Thyroid gland (tissue), 4 donors: ENCODE measurements at regions not wholly inside any gene's neighbourhood (a gene's known extent, or its start where the extent isn't known, plus 50 kb on each side); places are given as distances from the start of the nearest gene placed in this dataset.

Source experiments
- DNase-seq, 2 donors: peaks; one replicate each; pipeline ENCODE4 v3.0.0-alpha.2; 2019
- H3K27ac ChIP-seq, 3 donors: fragments of 200-600 bp; sonication (generic); 1 replicate in 2 of 3; 2 replicates in 1 of 3; pipeline ENCODE4 v1.5.1; 2016 to 2019; ENCODE audit warnings: mild to moderate bottlenecking in 1 of 3, moderate library complexity in 1 of 3
- H3K27me3 ChIP-seq: fragments of 200-600 bp; sonication (generic); one replicate; pipeline ENCODE4 v1.5.1; 2019
- H3K36me3 ChIP-seq, 2 donors: fragments of 200-600 bp; sonication (generic); one replicate each; pipeline ENCODE4 v1.5.1; 2016 to 2019
- H3K4me1 ChIP-seq, 2 donors: fragments of 200-600 bp; sonication (generic); one replicate each; pipeline ENCODE4 v1.5.1; 2017 to 2019
- H3K4me3 ChIP-seq, 3 donors: fragments of 200-600 bp; sonication (generic); replicated peaks in 1 of 3; 1 replicate in 2 of 3; 2 replicates in 1 of 3; pipeline ENCODE4 v1.5.1; 2016; ENCODE audit warnings: mild to moderate bottlenecking in 1 of 3
- H3K9me3 ChIP-seq: fragments of 200-600 bp; sonication (generic); one replicate; pipeline ENCODE4 v1.5.1; 2017
- CTCF ChIP-seq, 6 experiments: fragments of 200-600 bp in 3 of 6; fragments of 450-650 bp in 3 of 6; sonication (generic) in 3 of 6; IDR thresholded peaks; one replicate each; pipeline ENCODE4 v1.5.1; 2016 to 2019; ENCODE audit warnings: antibody characterized with exemption in 6 of 6, mild to moderate bottlenecking in 2 of 6, inconsistent platforms in 1 of 6, moderate library complexity in 1 of 6
- POLR2A ChIP-seq, 2 donors: fragments of 450-650 bp; IDR thresholded peaks; one replicate each; pipeline ENCODE4 v1.6.1; 2017; ENCODE audit warnings: antibody characterized with exemption in 2 of 2, mild to moderate bottlenecking in 2 of 2, moderate library complexity in 1 of 2
- WGBS, 2 donors: methylation state at CpG; one replicate each; pipeline ENCODE4 v1.1.5; 2017; 5-methylcytosine and 5-hydroxymethylcytosine counted together
- intact Hi-C: fragments of 100-400 bp; cut with DNase I; formaldehyde crosslinking; loops from one replicate; pipeline ENCODE4 v1.15.1; 2023

GRCh38 chr1:55285834-55286233 is 70.7 kb upstream of the USP24 start:
- intact Hi-C loops = loop anchor here (5.0 to 10.0 kb wide), 2 partner anchors 1421 to 1539 kb away; no protein-coding TSS in a partner anchor
- 86 to 94% methylated on average over 2 of the region's 2 CpGs for WGBS, 2 donors
- no peak overlapping the region for H3K27ac ChIP-seq
- TF ChIP-seq CTCF (IDR thresholded peaks at IDR 0.05) (no peak), POLR2A (IDR thresholded peaks at IDR 0.05) (no peak)
- H3K4me3 ChIP-seq = no peak overlapping the region
- no peaks in the 10 kb centered on the region for H3K27me3 ChIP-seq
- no peak for DNase-seq
- H3K36me3 ChIP-seq = no peaks in the 10 kb centered on the region
- no peaks in the 10 kb centered on the region for H3K4me1 ChIP-seq
- H3K9me3 ChIP-seq = no peaks in the 10 kb centered on the region

GRCh38 chr1:55284856-55285255 is 69.7 kb upstream of the USP24 start:
- no peaks in the 10 kb centered on the region for H3K36me3 ChIP-seq
- no peaks in the 10 kb centered on the region for H3K27me3 ChIP-seq
- H3K27ac ChIP-seq = no peak overlapping the region
- no peak for TF ChIP-seq POLR2A (IDR thresholded peaks at IDR 0.05)
- TF ChIP-seq CTCF (IDR thresholded peaks at IDR 0.05) = peak in 5 of 6 experiments; percentile 33 to 86 (median 51)
- no peaks in the 10 kb centered on the region for H3K9me3 ChIP-seq
- intact Hi-C loops = loop anchor here (5.0 to 10.0 kb wide), 3 partner anchors 1302 to 1540 kb away; no protein-coding TSS in a partner anchor
- 30 to 36% methylated on average over 4 of the region's 4 CpGs for WGBS, 2 donors
- DNase-seq = peak; percentile 41 to 47
- H3K4me3 ChIP-seq = no peak overlapping the region
- no peaks in the 10 kb centered on the region for H3K4me1 ChIP-seq

GRCh38 chr1:55282058-55282457 is 66.9 kb upstream of the USP24 start:
- Histone ChIP-seq H3K4me3 (no peak overlapping the region), H3K27me3 (no peaks in the 10 kb centered on the region), H3K27ac (no peak overlapping the region), H3K36me3 (no peaks in the 10 kb centered on the region), H3K4me1 (no peaks in the 10 kb centered on the region), H3K9me3 (no peaks in the 10 kb centered on the region)
- intact Hi-C loops = loop anchor here (5.0 to 10.0 kb wide), 2 partner anchors 1305 to 1543 kb away; no protein-coding TSS in a partner anchor
- no peak for DNase-seq
- TF ChIP-seq CTCF (IDR thresholded peaks at IDR 0.05) (no peak), POLR2A (IDR thresholded peaks at IDR 0.05) (no peak)
- WGBS, 2 donors = 84 to 93% methylated on average over 1 of the region's 1 CpG

- TF ChIP-seq POLR2A (IDR thresholded peaks at IDR 0.05) (no peak), CTCF (IDR thresholded peaks at IDR 0.05) (no peak)
- intact Hi-C loops = loop anchor here (5.0 to 10.0 kb wide), 2 partner anchors 1307 to 1544 kb away; no protein-coding TSS in a partner anchor
Observed at GRCh38 chr1:55280731-55281130, 65.6 kb upstream of the USP24 start.

GRCh38 chr1:55279627-55280026 is 64.5 kb upstream of the USP24 start:
- Histone ChIP-seq H3K27me3 (no peaks in the 10 kb centered on the region), H3K9me3 (no peaks in the 10 kb centered on the region), H3K27ac (no peak overlapping the region), H3K4me3 (no peak overlapping the region), H3K36me3 (no peaks in the 10 kb centered on the region), H3K4me1 (no peaks in the 10 kb centered on the region)
- intact Hi-C loops = loop anchor here (5.0 to 10.0 kb wide), 3 partner anchors 137 to 1545 kb away; no protein-coding TSS in a partner anchor
- no peak for DNase-seq
- no peak for TF ChIP-seq CTCF (IDR thresholded peaks at IDR 0.05)
- TF ChIP-seq POLR2A (IDR thresholded peaks at IDR 0.05) = no peak
- 94 to 97% methylated on average over 3 of the region's 3 CpGs for WGBS, 2 donors

More at GRCh38 chr1:55280731-55281130, 65.6 kb upstream of the USP24 start:
- no peaks in the 10 kb centered on the region for H3K9me3 ChIP-seq
- no peak overlapping the region for H3K27ac ChIP-seq
- no peaks in the 10 kb centered on the region for H3K36me3 ChIP-seq
- H3K4me1 ChIP-seq = no peaks in the 10 kb centered on the region
- WGBS, 2 donors = 87 to 91% methylated on average over 2 of the region's 2 CpGs
- H3K4me3 ChIP-seq = no peak overlapping the region
- DNase-seq = no peak
- no peaks in the 10 kb centered on the region for H3K27me3 ChIP-seq
